OCI-LY1 (cell line): ENCODE measurements at regions not wholly inside any gene's neighbourhood (a gene's known extent, or its start where the extent isn't known, plus 50 kb on each side); places are given as distances from the start of the nearest gene placed in this dataset.

Experiments
- CTCF ChIP-seq: fragments of 200-600 bp; sonication (generic), shearing (Covaris generic); IDR thresholded peaks from 2 replicates; pipeline ENCODE4 v1.5.1; 2017; ENCODE audit warnings: mild to moderate bottlenecking, antibody characterized with exemption, low read length, moderate library complexity, mixed read lengths
- EZH2 ChIP-seq: fragments of 200-600 bp; sonication (generic), shearing (Covaris generic); IDR thresholded peaks from 2 replicates; pipeline ENCODE4 v1.8.0; 2017; ENCODE audit warnings: borderline replicate concordance, mixed run types, mild to moderate bottlenecking, antibody characterized with exemption, low read length, moderate library complexity, mixed read lengths

GRCh38 chr5:27377626-27378025 lies 339.2 kb upstream of the CDH9 start:
- TF ChIP-seq CTCF = no peak
- no peak for TF ChIP-seq EZH2
